ENCODE measurements at regions not wholly inside any gene's neighbourhood (a gene's known extent, or its start where the extent isn't known, plus 50 kb on each side); places are given as distances from the start of the nearest gene placed in this dataset.

- TF ChIP-seq EP300 (IDR thresholded peaks at IDR 0.05) = no peak
- TF ChIP-seq, protein P1, sequence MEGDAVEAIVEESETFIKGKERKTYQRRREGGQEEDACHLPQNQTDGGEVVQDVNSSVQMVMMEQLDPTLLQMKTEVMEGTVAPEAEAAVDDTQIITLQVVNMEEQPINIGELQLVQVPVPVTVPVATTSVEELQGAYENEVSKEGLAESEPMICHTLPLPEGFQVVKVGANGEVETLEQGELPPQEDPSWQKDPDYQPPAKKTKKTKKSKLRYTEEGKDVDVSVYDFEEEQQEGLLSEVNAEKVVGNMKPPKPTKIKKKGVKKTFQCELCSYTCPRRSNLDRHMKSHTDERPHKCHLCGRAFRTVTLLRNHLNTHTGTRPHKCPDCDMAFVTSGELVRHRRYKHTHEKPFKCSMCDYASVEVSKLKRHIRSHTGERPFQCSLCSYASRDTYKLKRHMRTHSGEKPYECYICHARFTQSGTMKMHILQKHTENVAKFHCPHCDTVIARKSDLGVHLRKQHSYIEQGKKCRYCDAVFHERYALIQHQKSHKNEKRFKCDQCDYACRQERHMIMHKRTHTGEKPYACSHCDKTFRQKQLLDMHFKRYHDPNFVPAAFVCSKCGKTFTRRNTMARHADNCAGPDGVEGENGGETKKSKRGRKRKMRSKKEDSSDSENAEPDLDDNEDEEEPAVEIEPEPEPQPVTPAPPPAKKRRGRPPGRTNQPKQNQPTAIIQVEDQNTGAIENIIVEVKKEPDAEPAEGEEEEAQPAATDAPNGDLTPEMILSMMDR (IDR thresholded peaks at IDR 0.05) = no peak
Measured at GRCh38 chr4:134028421-134028820, 173.2 kb downstream of the PABPC4L start.
